Sigmoid colon (tissue), 6 donors: ENCODE measurements at regions not wholly inside any gene's neighbourhood (a gene's known extent, or its start where the extent isn't known, plus 50 kb on each side); places are given as distances from the start of the nearest gene placed in this dataset.

ENCODE experiments used
- DNase-seq: peaks from one replicate; pipeline ENCODE4 v3.0.0-alpha.2; 2019
- H3K27ac ChIP-seq, 4 donors: fragments of 200-600 bp; sonication (generic); one replicate each; pipeline ENCODE4 v1.5.1; 2016 to 2019; ENCODE audit warnings: mild to moderate bottlenecking in 1 of 4
- H3K27me3 ChIP-seq, 3 donors: fragments of 200-600 bp; sonication (generic); one replicate each; pipeline ENCODE4 v1.5.1; 2019; ENCODE audit warnings: mild to moderate bottlenecking in 1 of 3
- H3K36me3 ChIP-seq, 4 donors: fragments of 200-600 bp; sonication (generic); one replicate each; pipeline ENCODE4 v1.5.1; 2016 to 2019
- H3K4me1 ChIP-seq, 4 donors: fragments of 200-600 bp; sonication (generic); one replicate each; pipeline ENCODE4 v1.5.1; 2017 to 2019
- H3K4me3 ChIP-seq, 4 donors: fragments of 200-600 bp; sonication (generic); one replicate each; pipeline ENCODE4 v1.5.1; 2017 to 2019; ENCODE audit warnings: mild to moderate bottlenecking in 2 of 4, moderate library complexity in 1 of 4
- H3K9me3 ChIP-seq, 4 donors: fragments of 200-600 bp in 3 of 4; sonication (generic) in 3 of 4; one replicate each; pipeline versions ENCODE4 v1.5.1 to v1.6.1; 2013 to 2019
- EP300 ChIP-seq, 4 donors: sonication (generic); formaldehyde crosslinking; IDR thresholded peaks; one replicate each; pipeline ENCODE4 v1.6.1; 2017; ENCODE audit warnings: antibody characterized with exemption in 4 of 4
- POLR2A ChIP-seq, 2 donors: fragments of 450-650 bp; IDR thresholded peaks; one replicate each; pipeline ENCODE4 v1.6.1; 2016; ENCODE audit warnings: antibody characterized with exemption in 2 of 2, mild to moderate bottlenecking in 2 of 2, moderate library complexity in 2 of 2
- POLR2AphosphoS5 ChIP-seq, 4 donors: sonication (generic); formaldehyde crosslinking; IDR thresholded peaks; one replicate each; pipeline ENCODE4 v1.6.1; 2017; ENCODE audit warnings: antibody characterized with exemption in 4 of 4
- WGBS, 2 donors: extraction: QIAGEN DNeasy Blood & Tissue Kit; methylation state at CpG; one replicate each; pipeline ENCODE4 v1.1.7; 2013; 5-methylcytosine and 5-hydroxymethylcytosine counted together
- intact Hi-C: fragments of 100-400 bp; cut with DNase I; formaldehyde crosslinking; loops from one replicate; pipeline ENCODE4 v1.15.1; 2023
- TF ChIP-seq, protein P1 (sequence below), 4 experiments: fragments of 450-650 bp in 3 of 4; fragments of 200-600 bp in 1 of 4; IDR thresholded peaks; one replicate each; pipeline ENCODE4 v1.5.1; 2016 to 2019; ENCODE audit warnings: antibody characterized with exemption in 4 of 4, mild to moderate bottlenecking in 3 of 4, moderate library complexity in 2 of 4
- donor health status: healthy with polysubstance abuse.
- donor health status: healthy.

DNA sequence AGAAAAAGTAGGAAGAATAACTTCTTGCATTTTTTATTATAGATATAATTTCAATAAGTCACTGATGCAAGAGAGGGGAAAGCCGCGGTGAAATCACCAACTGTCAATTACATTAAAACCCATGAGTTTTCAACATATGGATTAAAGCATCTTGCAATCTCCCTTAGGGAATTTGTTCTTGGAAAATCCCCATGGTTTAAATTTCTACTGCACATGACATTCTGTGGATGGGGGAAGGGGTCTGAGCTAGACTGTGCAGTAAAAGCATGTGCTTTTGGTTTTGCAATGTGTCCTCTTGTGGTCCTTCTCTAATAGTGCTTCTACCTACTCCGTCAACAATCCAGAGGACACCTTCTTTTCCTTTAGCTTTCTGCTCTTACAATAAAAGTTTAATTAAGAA, 894.0 kb downstream of the DCDC2C start:
- no peaks in the 10 kb centered on the region for H3K4me1 ChIP-seq
- TF ChIP-seq POLR2A (IDR thresholded peaks at IDR 0.05) = no peak
- TF ChIP-seq, protein P1, sequence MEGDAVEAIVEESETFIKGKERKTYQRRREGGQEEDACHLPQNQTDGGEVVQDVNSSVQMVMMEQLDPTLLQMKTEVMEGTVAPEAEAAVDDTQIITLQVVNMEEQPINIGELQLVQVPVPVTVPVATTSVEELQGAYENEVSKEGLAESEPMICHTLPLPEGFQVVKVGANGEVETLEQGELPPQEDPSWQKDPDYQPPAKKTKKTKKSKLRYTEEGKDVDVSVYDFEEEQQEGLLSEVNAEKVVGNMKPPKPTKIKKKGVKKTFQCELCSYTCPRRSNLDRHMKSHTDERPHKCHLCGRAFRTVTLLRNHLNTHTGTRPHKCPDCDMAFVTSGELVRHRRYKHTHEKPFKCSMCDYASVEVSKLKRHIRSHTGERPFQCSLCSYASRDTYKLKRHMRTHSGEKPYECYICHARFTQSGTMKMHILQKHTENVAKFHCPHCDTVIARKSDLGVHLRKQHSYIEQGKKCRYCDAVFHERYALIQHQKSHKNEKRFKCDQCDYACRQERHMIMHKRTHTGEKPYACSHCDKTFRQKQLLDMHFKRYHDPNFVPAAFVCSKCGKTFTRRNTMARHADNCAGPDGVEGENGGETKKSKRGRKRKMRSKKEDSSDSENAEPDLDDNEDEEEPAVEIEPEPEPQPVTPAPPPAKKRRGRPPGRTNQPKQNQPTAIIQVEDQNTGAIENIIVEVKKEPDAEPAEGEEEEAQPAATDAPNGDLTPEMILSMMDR (IDR thresholded peaks at IDR 0.05) = no peak
- TF ChIP-seq POLR2AphosphoS5 (IDR thresholded peaks at IDR 0.05) = no peak
- no peak for TF ChIP-seq EP300 (IDR thresholded peaks at IDR 0.05)
- H3K36me3 ChIP-seq = no peaks in the 10 kb centered on the region
- no peaks in the 10 kb centered on the region for H3K27me3 ChIP-seq
- H3K9me3 ChIP-seq = peaks cover 0 to 3% (median 0%) of the 10 kb centered on the region in 4 donors
- WGBS, 2 donors = 74 to 88% methylated on average over 3 of the region's 3 CpGs
- intact Hi-C loops = no loop called here
- H3K4me3 ChIP-seq = no peak overlapping the region
- H3K27ac ChIP-seq = no peak overlapping the region
- no peak for DNase-seq

DNA sequence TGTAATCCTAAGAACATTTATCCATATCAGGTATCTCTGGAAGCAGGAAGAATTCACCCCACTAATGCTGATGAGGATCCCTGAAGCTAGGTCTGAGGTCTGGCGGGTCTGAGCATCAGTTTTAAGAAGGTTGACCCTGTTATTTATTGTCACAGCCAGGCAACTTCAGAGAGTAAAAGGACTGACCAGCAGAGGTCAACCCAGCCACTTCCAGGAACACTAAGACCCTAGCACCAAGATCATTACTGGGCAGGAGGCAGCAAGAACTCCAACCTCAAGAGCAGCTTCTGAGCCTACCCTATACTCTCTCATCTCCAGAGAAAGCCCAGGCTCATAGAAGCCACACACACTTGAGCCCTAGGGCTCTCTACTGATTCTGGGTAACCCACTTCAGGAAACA, 901.4 kb downstream of the DCDC2C start:
- no peak for TF ChIP-seq POLR2A (IDR thresholded peaks at IDR 0.05)
- TF ChIP-seq POLR2AphosphoS5 (IDR thresholded peaks at IDR 0.05) = no peak
- TF ChIP-seq EP300 (IDR thresholded peaks at IDR 0.05) = no peak
- TF ChIP-seq, protein P1 (IDR thresholded peaks at IDR 0.05) = no peak
- Histone ChIP-seq H3K4me3 (no peak overlapping the region), H3K27me3 (no peaks in the 10 kb centered on the region), H3K27ac (no peak overlapping the region), H3K36me3 (no peaks in the 10 kb centered on the region), H3K4me1 (no peaks in the 10 kb centered on the region), H3K9me3 (no peaks in the 10 kb centered on the region)
- 66 to 77% methylated on average over 1 of the region's 1 CpG for WGBS, 2 donors
- intact Hi-C loops = no loop called here
- no peak for DNase-seq

DNA sequence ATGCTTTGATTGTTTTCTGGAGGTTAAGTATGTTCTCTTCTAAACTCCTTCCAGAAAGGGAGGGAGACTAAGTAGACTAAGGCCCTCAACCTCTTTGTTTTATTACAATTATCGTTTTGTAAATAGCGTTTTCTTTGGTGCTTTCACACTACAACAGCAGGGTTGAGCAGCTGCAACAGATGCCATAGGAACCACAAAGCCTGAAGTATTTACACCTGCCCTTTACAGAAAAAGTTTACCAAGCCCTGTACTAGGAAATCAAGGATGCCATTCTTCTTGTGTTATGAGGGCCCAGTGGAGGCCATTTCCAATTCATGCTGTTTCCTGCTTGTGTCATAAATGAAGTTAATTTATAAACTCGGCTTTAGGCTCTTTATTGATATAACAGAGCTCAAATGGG, 914.8 kb downstream of the DCDC2C start:
- Histone ChIP-seq H3K27ac (no peak overlapping the region), H3K4me3 (no peak overlapping the region)
- intact Hi-C loops = no loop called here

DNA sequence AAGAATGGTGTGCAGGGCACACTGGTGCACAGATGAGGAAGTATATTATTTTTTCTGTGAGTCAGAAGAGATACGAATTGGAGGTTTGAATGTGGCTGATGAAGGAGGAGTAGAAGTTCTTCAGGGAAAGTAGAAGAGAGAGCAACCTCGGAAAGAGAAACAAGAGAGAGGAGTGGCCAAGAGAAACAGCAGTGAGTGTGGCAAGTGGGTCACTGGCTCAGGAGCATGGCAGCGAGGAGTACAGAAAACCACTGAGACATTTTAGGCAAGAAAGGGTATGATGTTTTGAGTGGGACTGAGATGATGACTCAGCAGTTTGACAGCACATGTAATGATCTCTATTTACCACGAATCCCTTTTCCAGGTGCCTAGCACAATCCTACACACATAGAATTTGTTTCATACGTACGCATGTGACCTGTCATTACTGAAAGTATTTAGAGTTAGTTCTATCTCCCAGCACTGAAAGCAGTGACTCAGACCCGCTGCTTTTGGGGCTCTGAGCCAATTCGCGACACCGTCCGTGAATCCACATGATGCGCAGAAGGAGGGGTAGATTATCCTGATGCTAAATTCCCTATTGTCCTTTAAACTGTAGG, 915.4 kb downstream of the DCDC2C start:
- 82 to 84% methylated on average over 12 of the region's 12 CpGs for WGBS, 2 donors
- Histone ChIP-seq H3K4me1 (no peaks in the 10 kb centered on the region), H3K36me3 (no peaks in the 10 kb centered on the region), H3K27me3 (no peaks in the 10 kb centered on the region), H3K4me3 (no peak overlapping the region), H3K9me3 (peaks cover 0 to 5% (median 0%) of the 10 kb centered on the region in 4 donors), H3K27ac (no peak overlapping the region)
- TF ChIP-seq POLR2A (IDR thresholded peaks at IDR 0.05) (no peak), EP300 (IDR thresholded peaks at IDR 0.05) (no peak), POLR2AphosphoS5 (IDR thresholded peaks at IDR 0.05) (no peak)
- no peak for DNase-seq
- intact Hi-C loops = no loop called here

More for the DNA sequence above, 914.8 kb downstream of the DCDC2C start:
- no peak for DNase-seq
- H3K27me3 ChIP-seq = no peaks in the 10 kb centered on the region
- H3K36me3 ChIP-seq = no peaks in the 10 kb centered on the region
- peaks cover 0 to 5% (median 0%) of the 10 kb centered on the region in 4 donors for H3K9me3 ChIP-seq
- TF ChIP-seq EP300 (IDR thresholded peaks at IDR 0.05) = no peak
- TF ChIP-seq POLR2A (IDR thresholded peaks at IDR 0.05) = no peak
- TF ChIP-seq, protein P1 (IDR thresholded peaks at IDR 0.05) = no peak
- TF ChIP-seq POLR2AphosphoS5 (IDR thresholded peaks at IDR 0.05) = no peak
- WGBS, 2 donors = 38 to 74% methylated on average over 3 of the region's 3 CpGs
- H3K4me1 ChIP-seq = no peaks in the 10 kb centered on the region

DNA sequence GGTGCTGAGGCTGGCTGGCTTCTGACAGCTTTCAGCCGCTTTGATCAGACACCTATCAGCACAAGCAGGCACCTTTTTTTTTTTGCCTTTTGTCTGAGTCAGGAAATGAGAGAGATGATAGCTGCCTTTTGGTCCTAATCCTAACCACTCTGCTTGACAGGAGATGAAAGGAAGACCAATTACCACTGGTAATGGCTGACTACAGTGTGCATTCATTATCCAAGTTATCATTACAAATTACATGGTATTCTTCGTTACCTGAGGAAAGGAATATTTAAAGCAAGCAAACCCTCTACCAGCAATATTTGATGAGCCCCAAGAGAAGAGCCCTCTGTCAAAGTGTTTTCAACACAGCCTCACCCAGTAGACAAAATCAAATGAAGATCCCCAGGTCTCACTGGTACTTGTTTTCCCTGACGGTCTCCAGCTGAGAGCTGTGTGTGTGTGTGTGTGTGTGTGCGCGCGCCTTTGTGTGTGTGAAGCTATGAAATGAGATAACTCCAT, 925.7 kb downstream of the DCDC2C start:
- Histone ChIP-seq H3K27ac (no peak overlapping the region), H3K9me3 (peaks cover 0 to 2% (median under 1%) of the 10 kb centered on the region in 4 donors), H3K4me1 (no peaks in the 10 kb centered on the region), H3K36me3 (no peaks in the 10 kb centered on the region), H3K27me3 (no peaks in the 10 kb centered on the region), H3K4me3 (no peak overlapping the region)
- intact Hi-C loops = no loop called here
- WGBS, 2 donors = 74 to 86% methylated on average over 6 of the region's 6 CpGs
- no peak for DNase-seq
- no peak for TF ChIP-seq EP300 (IDR thresholded peaks at IDR 0.05)
- no peak for TF ChIP-seq POLR2AphosphoS5 (IDR thresholded peaks at IDR 0.05)
- TF ChIP-seq, protein P1 (IDR thresholded peaks at IDR 0.05) = no peak
- TF ChIP-seq POLR2A (IDR thresholded peaks at IDR 0.05) = no peak
